Endothelial cell of umbilical vein (primary cell): ENCODE measurements at regions not wholly inside any gene's neighbourhood (a gene's known extent, or its start where the extent isn't known, plus 50 kb on each side); places are given as distances from the start of the nearest gene placed in this dataset.

Experiments used
- BruUV-seq: library from RNA; stranded (reverse); fragments of 400-500 nt; replicated peaks from 2 replicates; lab custom pipeline; 2021; lab: Mats Ljungman, UMichigan
- CTCF ChIA-PET: fragments of 300-600, 350-600 bp; sonication (Branson Sonifier 250); formaldehyde crosslinking; loops from one replicate; lab custom pipeline; 2021; ENCODE audit warnings: antibody characterized with exemption, inconsistent platforms; lab: Charles Lee
- POLR2A ChIA-PET: fragments of 300-600, 350-600 bp; sonication (Branson Sonifier 250); formaldehyde crosslinking; loops from one replicate; lab custom pipeline; 2021; ENCODE audit warnings: antibody characterized with exemption, inconsistent platforms; lab: Charles Lee
- DNase-seq: peaks from one replicate; pipeline ENCODE4 v3.0.0-alpha.2; 2011; ENCODE audit warnings: low read depth, low spot score
- FAIRE-seq: peaks from 2 replicates; lab custom pipeline; 2011; peaks lifted over from hg19 to GRCh38; lab: Jason Lieb, UNC
- H2AFZ ChIP-seq: 2 replicates; pipeline ENCODE4 v1.6.0; 2012; ENCODE audit warnings: low read depth, low read length, control low read depth, inconsistent platforms
- H3K27ac ChIP-seq: 2 replicates; pipeline ENCODE4 v1.5.1; 2011; ENCODE audit warnings: low read depth, mild to moderate bottlenecking, control low read depth, low read length, moderate library complexity; ENCODE audit not compliant: insufficient read depth
- H3K27me3 ChIP-seq, 2 experiments: 2 replicates each; pipeline versions ENCODE4 v1.6.0 to v1.6.1; 2011; ENCODE audit warnings: low read length in 2 of 2, mixed read lengths in 1 of 2; ENCODE audit not compliant: control insufficient read depth in 2 of 2, insufficient read depth in 2 of 2
- H3K36me3 ChIP-seq, 2 experiments: 2 replicates in 1 of 2; 3 replicates in 1 of 2; pipeline ENCODE4 v1.5.1; 2011; ENCODE audit warnings: low read length in 2 of 2, mild to moderate bottlenecking in 1 of 2, moderate library complexity in 1 of 2; ENCODE audit not compliant: control insufficient read depth in 2 of 2, insufficient read depth in 2 of 2; ENCODE audit errors: extremely low read depth in 1 of 2
- H3K4me1 ChIP-seq: 3 replicates; pipeline ENCODE4 v1.5.1; 2011; ENCODE audit warnings: mild to moderate bottlenecking, low read length; ENCODE audit not compliant: control insufficient read depth, insufficient read depth; ENCODE audit errors: extremely low read depth
- H3K4me2 ChIP-seq: 2 replicates; pipeline ENCODE4 v1.6.1; 2011; ENCODE audit warnings: low read length, control low read depth, mixed read lengths; ENCODE audit not compliant: insufficient read depth
- H3K4me3 ChIP-seq, 3 experiments: fragments of 200-600 bp in 1 of 3; sonication (generic), shearing (Covaris generic) in 1 of 3; replicated peaks in 1 of 3; 2 replicates each; pipeline ENCODE4 v1.5.1; 2011 to 2016; ENCODE audit warnings: control low read depth in 3 of 3, low read length in 3 of 3, mild to moderate bottlenecking in 2 of 3, inconsistent platforms in 1 of 3, low read depth in 1 of 3, moderate library complexity in 1 of 3; ENCODE audit not compliant: insufficient read depth in 1 of 3
- H3K79me2 ChIP-seq: 2 replicates; pipeline ENCODE4 v1.6.0; 2012; ENCODE audit warnings: low read length, inconsistent platforms; ENCODE audit not compliant: control insufficient read depth, insufficient read depth
- H3K9ac ChIP-seq: replicated peaks from 2 replicates; pipeline ENCODE3; 2011; ENCODE audit warnings: low read length, control low read depth; ENCODE audit not compliant: insufficient read depth; ENCODE audit errors: extremely low read depth
- H3K9me1 ChIP-seq: replicated peaks from 3 replicates; pipeline ENCODE4 v1.6.0; 2011; ENCODE audit warnings: mild to moderate bottlenecking, low read length; ENCODE audit not compliant: control insufficient read depth, insufficient read depth; ENCODE audit errors: extremely low read depth
- H3K9me3 ChIP-seq: replicated peaks from 2 replicates; pipeline ENCODE4 v1.5.1; 2012; ENCODE audit warnings: low read length, inconsistent platforms; ENCODE audit not compliant: control insufficient read depth, insufficient read depth
- H4K20me1 ChIP-seq: replicated peaks from 2 replicates; pipeline ENCODE3; 2011; ENCODE audit warnings: mild to moderate bottlenecking, low read length; ENCODE audit not compliant: control insufficient read depth, insufficient read depth; ENCODE audit errors: extremely low read depth
- EZH2 ChIP-seq: IDR thresholded peaks from 2 replicates; pipeline ENCODE4 v1.6.1; 2012; ENCODE audit warnings: borderline replicate concordance, low read depth, mild to moderate bottlenecking, moderate library complexity, low read length, inconsistent platforms; ENCODE audit not compliant: severe bottlenecking
- GATA2 ChIP-seq: IDR thresholded peaks from 2 replicates; pipeline ENCODE4 v1.7.0; 2011; ENCODE audit warnings: low read depth, mild to moderate bottlenecking, moderate library complexity, mixed read lengths, low read length; ENCODE audit not compliant: insufficient read length, insufficient read depth
- MYC ChIP-seq: IDR thresholded peaks from one replicate; pipeline ENCODE4 v1.6.1; 2011; ENCODE audit warnings: mild to moderate bottlenecking, low read depth, low read length
- dilution Hi-C: fragments of 300-500 bp; cut with MboI; formaldehyde crosslinking; loops from one replicate; pipeline ENCODE4 v1.15.0; 2019; ENCODE audit warnings: low sequenced_read_pairs; ENCODE audit not compliant: extremely low pct_ligation_motif_present
- intact Hi-C: fragments of 100-400 bp; cut with micrococcal nuclease; formaldehyde crosslinking; loops from one replicate; pipeline ENCODE4 v1.10.0; 2022

DNA sequence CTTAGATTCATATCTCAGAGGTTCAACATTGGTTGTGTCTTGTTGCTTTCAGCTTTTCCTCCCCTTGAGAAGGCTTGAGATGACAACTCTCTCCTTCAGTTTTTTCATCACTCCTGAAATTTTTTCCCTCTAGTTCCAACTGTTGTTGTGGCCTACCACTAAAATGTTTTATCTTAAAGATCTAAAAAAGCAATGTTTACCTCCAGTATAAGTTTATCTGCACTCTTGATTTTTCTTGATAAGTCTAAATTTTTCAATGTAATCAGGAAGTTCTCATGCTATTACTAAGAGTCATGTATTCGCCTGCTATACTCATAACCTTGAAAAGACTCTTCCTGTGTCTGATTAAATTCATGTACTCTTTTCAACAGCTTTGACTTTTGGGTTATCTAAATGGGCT is 366.3 kb upstream of the TFPI start:
- TF ChIP-seq GATA2 (peak; percentile 55), MYC (no peak)
- BruUV-seq, result no TSS peak
- Histone ChIP-seq H3K4me3 (no peak overlapping the region), H3K27me3 (no peaks in the 10 kb centered on the region), H3K9me1 (no peaks in the 10 kb centered on the region), H3K4me2 (no peak overlapping the region), H4K20me1 (no peaks in the 10 kb centered on the region), H3K4me1 (peaks cover 2% of the 10 kb centered on the region), H3K9me3 (no peaks in the 10 kb centered on the region), H3K9ac (no peak overlapping the region), H3K36me3 (no peaks in the 10 kb centered on the region), H3K79me2 (no peaks in the 10 kb centered on the region), H3K27ac (no peak overlapping the region), H2AFZ (no peak overlapping the region)
- peak; percentile 73 for FAIRE-seq
- dilution Hi-C loops (no loop called here), intact Hi-C loops (no loop called here)
- peak; percentile 21 for DNase-seq
- CTCF ChIA-PET, result interaction anchor here (1.3 to 1.9 kb wide), 2 partner anchors 11 to 75 kb away, joined by 3 to 6 read pairs; no protein-coding TSS in a partner anchor
- POLR2A ChIA-PET, result no interaction called here

DNA sequence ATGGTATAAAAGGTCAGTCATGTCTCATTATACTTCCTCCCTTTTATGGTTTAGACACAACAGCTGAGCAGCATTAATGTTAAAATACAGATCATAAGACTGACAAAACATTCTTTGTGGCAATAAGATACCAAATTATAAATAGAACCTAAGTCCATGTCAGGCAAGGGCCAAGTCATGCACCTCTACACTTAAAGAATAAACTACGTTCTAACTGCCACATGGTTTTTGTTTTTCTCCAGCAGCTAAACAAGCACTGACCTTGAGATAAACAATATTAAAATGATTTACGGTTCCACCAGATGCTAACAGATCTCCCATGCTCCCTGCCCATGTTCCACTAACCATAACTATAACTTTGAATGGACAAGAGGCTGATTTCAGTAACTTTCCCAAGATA is 368.6 kb upstream of the TFPI start:
- no peak for FAIRE-seq
- no peak for DNase-seq
- Histone ChIP-seq H3K9me3 (no peaks in the 10 kb centered on the region), H3K27me3 (no peaks in the 10 kb centered on the region), H3K9me1 (no peaks in the 10 kb centered on the region), H4K20me1 (no peaks in the 10 kb centered on the region), H3K4me2 (no peak overlapping the region), H3K4me3 (no peak overlapping the region), H3K4me1 (peaks cover 2% of the 10 kb centered on the region), H3K36me3 (no peaks in the 10 kb centered on the region), H3K79me2 (no peaks in the 10 kb centered on the region), H2AFZ (no peak overlapping the region), H3K9ac (no peak overlapping the region), H3K27ac (no peak overlapping the region)
- dilution Hi-C loops, result no loop called here
- intact Hi-C loops, result no loop called here
- no peak for TF ChIP-seq EZH2
- POLR2A ChIA-PET, result no interaction called here
- no TSS peak for BruUV-seq
- CTCF ChIA-PET, result no interaction called here
